Natural killer cell (primary cell): ENCODE measurements at regions not wholly inside any gene's neighbourhood (a gene's known extent, or its start where the extent isn't known, plus 50 kb on each side); places are given as distances from the start of the nearest gene placed in this dataset.
"Not testable (repeated sequence)": the region's sequence is repeated elsewhere in the genome, so short reads cannot be mapped to it uniquely, and the experiment has no call there.

Source experiments
- ATAC-seq, 3 donors: fragments of 150-1000 bp in 2 of 3; fragments of 200-7000 bp in 1 of 3; cut with Tn5 transposase; 1 replicate in 1 of 3; 2 replicates in 2 of 3; pipeline ENCODE4 v1.10.0; 2021; ENCODE audit warnings: mild to moderate bottlenecking in 2 of 3, moderate library complexity in 2 of 3
- DNase-seq, 2 donors: peaks; one replicate each; pipeline versions ENCODE4 v3.0.0 to v3.0.0-alpha.2; 2013 to 2021; ENCODE audit warnings: mixed read lengths in 1 of 2
- H3K27ac ChIP-seq: one replicate; pipeline ENCODE4 v1.5.1; 2013; ENCODE audit warnings: mild to moderate bottlenecking, low read length
- H3K27me3 ChIP-seq: one replicate; pipeline ENCODE4 v1.6.1; 2013; ENCODE audit warnings: low read length; ENCODE audit not compliant: control insufficient read depth, insufficient read depth
- H3K36me3 ChIP-seq: one replicate; pipeline ENCODE4 v1.6.1; 2013; ENCODE audit warnings: low read length; ENCODE audit not compliant: control insufficient read depth, insufficient read depth
- H3K4me1 ChIP-seq: one replicate; pipeline ENCODE4 v1.6.1; 2013; ENCODE audit warnings: low read length; ENCODE audit not compliant: control insufficient read depth, insufficient read depth
- H3K4me3 ChIP-seq: one replicate; pipeline ENCODE4 v1.5.1; 2013; ENCODE audit warnings: low read length
- H3K9me3 ChIP-seq: one replicate; pipeline ENCODE4 v1.6.1; 2013; ENCODE audit warnings: low read length; ENCODE audit not compliant: control insufficient read depth, insufficient read depth
- H3K27ac Mint-ChIP-seq, 2 donors: one replicate each; pipeline ENCODE4 v1.8.0; 2022; ENCODE audit warnings: mild to moderate bottlenecking in 2 of 2, mixed read lengths in 2 of 2, moderate library complexity in 1 of 2
- H3K27me3 Mint-ChIP-seq, 2 donors: one replicate each; pipeline ENCODE4 v1.8.0; 2022; ENCODE audit warnings: low read depth in 2 of 2, mixed read lengths in 2 of 2
- H3K36me3 Mint-ChIP-seq: one replicate; pipeline ENCODE4 v1.8.0; 2022; ENCODE audit warnings: mixed read lengths
- H3K4me1 Mint-ChIP-seq, 2 donors: one replicate each; pipeline ENCODE4 v1.8.0; 2022; ENCODE audit warnings: mixed read lengths in 2 of 2
- H3K4me3 Mint-ChIP-seq: one replicate; pipeline ENCODE4 v1.8.0; 2022; ENCODE audit warnings: mild to moderate bottlenecking, moderate library complexity, mixed read lengths
- H3K9me3 Mint-ChIP-seq, 2 donors: one replicate each; pipeline ENCODE4 v1.8.0; 2022; ENCODE audit warnings: mixed read lengths in 2 of 2
- CTCF ChIP-seq: fragments of 200-600 bp; IDR thresholded peaks from one replicate; pipeline ENCODE4 v1.8.0; 2022; ENCODE audit warnings: antibody characterized with exemption
- WGBS: methylation state at CpG from one replicate; pipeline ENCODE4 v1.1.7; 2013; ENCODE audit warnings: missing lambda C conversion rate; ENCODE audit not compliant: insufficient coverage; 5-methylcytosine and 5-hydroxymethylcytosine counted together
- intact Hi-C: fragments of 100-400 bp; cut with micrococcal nuclease; formaldehyde crosslinking; loops from one replicate; pipeline ENCODE4 v1.14.2; 2022

DNA sequence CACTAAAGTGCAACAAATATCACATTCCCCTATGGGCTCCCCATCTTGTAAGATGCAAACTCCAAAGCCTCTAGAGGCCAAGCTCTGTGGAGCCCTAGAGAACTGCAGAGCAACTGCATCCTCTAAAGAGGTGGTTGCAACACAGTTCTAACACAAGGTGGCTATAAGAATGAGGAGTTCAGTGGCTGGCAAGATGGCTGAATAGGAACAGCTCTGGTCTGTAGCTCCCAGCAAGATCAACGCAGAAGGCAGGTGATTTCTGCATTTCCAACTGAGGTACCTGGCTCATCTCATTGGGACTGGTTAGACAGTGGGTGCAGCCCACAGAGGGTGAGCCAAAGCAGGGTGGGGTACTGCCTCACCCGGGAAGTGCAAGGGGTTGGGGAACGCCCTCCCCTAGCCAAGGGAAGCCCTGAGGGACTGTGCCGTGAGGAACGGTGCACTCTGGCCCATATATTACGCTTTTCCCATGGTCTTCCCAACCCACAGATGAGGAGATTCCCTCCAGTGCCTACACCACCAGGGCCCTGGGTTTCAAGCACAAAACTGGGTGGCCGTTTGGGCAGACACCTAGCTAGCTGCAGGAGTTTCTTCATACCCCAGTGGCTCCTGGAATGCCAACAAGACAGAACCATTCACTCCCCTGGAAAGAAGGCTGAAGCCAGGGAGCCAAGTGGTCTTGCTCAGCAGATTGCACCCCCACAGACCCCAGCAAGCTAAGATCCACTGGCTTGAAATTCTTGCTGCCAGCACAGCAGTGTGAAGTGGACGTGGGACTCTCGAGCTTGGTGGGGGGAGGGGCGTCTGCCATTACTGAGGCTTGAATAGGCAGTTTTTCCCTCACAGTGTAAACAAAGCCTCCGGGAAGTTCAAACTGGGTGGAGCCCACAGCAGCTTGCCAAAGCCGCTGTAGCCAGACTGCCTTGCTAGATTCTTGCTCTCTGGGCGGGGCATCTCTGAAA is 188.6 kb upstream of the EGLN3 start:
- H3K4me3 Mint-ChIP-seq, H3K9me3 Mint-ChIP-seq, H3K27me3 Mint-ChIP-seq, H3K4me1 ChIP-seq, H3K27ac ChIP-seq, H3K4me3 ChIP-seq, H3K27ac Mint-ChIP-seq, H3K36me3 ChIP-seq, DNase-seq, H3K36me3 Mint-ChIP-seq, H3K4me1 Mint-ChIP-seq, H3K9me3 ChIP-seq, H3K27me3 ChIP-seq, intact Hi-C loops, ATAC-seq: not testable (repeated sequence)
- WGBS: 86% methylated on average over 13 of the region's 13 CpGs

DNA sequence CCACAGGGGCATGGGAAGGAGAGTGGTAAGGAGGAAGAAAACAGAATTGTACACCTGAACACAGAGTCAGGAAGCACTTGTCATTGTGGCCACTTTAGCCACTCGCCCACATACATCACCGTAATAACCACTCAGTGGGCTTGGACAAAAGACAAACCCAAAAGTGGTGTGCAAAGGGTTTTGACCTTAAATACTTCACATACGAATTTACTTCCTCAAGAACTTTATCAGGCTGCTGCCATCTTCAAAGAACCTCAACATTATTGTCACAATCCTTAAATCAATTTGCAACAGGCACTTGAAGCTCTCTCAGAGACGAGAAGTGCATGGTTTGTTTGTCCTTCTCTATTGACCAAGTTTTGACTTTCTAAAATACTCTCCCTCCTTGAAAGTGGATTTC is 187.3 kb upstream of the EGLN3 start:
- Mint-ChIP-seq H3K4me3 (no peak overlapping the region), H3K27me3 (no peaks in the 10 kb centered on the region), H3K9me3 (peaks cover 5% of the 10 kb centered on the region in 2 donors), H3K27ac (no peak overlapping the region), H3K36me3 (no peaks in the 10 kb centered on the region), H3K4me1 (no peaks in the 10 kb centered on the region)
- intact Hi-C loops: no loop called here
- H3K9me3 ChIP-seq: no peaks in the 10 kb centered on the region
- no peak overlapping the region for H3K27ac ChIP-seq
- H3K4me1 ChIP-seq: no peaks in the 10 kb centered on the region
- ATAC-seq: no peak
- no peaks in the 10 kb centered on the region for H3K36me3 ChIP-seq
- H3K27me3 ChIP-seq: no peaks in the 10 kb centered on the region
- TF ChIP-seq CTCF: no peak
- no peak for DNase-seq
- 21% methylated on average over 4 of the region's 4 CpGs for WGBS
- H3K4me3 ChIP-seq: no peak overlapping the region

- Mint-ChIP-seq H3K27me3 (no peaks in the 10 kb centered on the region), H3K4me1 (no peaks in the 10 kb centered on the region), H3K27ac (no peak overlapping the region), H3K9me3 (peaks cover 2 to 5% of the 10 kb centered on the region in 2 donors), H3K36me3 (no peaks in the 10 kb centered on the region), H3K4me3 (no peak overlapping the region)
- no peak for DNase-seq
- Histone ChIP-seq H3K36me3 (no peaks in the 10 kb centered on the region), H3K9me3 (no peaks in the 10 kb centered on the region), H3K27me3 (no peaks in the 10 kb centered on the region), H3K27ac (no peak overlapping the region), H3K4me1 (no peaks in the 10 kb centered on the region), H3K4me3 (no peak overlapping the region)
- ATAC-seq: no peak
- TF ChIP-seq CTCF: no peak
- intact Hi-C loops: no loop called here
- WGBS: 86% methylated on average over 3 of the region's 3 CpGs
These were observed 186.3 kb upstream of the EGLN3 start for GRCh38 chr14:34137001-34137745.

DNA sequence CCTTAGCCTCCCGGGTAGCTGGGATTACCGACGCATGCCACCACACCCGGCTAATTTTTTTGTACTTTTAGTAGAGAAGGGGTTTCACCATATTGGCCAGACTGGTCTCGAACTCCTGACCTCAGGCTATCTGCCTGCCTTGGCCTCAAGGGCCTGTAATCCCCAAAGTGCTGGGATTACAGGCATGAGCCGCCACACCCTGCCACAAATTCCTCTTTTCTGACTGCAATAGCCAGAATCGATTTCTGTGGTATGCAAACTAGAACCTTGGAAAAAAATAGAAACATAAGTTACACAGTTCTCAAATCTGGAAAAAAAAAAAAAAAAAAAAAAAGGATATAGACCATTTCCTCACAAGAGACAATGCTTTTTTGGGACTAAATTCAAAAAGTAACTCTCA is 184.6 kb upstream of the EGLN3 start:
- DNase-seq (no peak), ATAC-seq (no peak)
- no peaks in the 10 kb centered on the region for H3K36me3 Mint-ChIP-seq
- no peaks in the 10 kb centered on the region for H3K27me3 Mint-ChIP-seq
- H3K27me3 ChIP-seq: no peaks in the 10 kb centered on the region
- WGBS: 79% methylated on average over 7 of the region's 7 CpGs
- no peaks in the 10 kb centered on the region for H3K4me1 ChIP-seq
- no peaks in the 10 kb centered on the region for H3K36me3 ChIP-seq
- intact Hi-C loops: no loop called here
- peaks cover 0 to 2% of the 10 kb centered on the region in 2 donors for H3K9me3 Mint-ChIP-seq
- no peak overlapping the region for H3K27ac ChIP-seq
- H3K4me3 ChIP-seq: no peak overlapping the region
- no peaks in the 10 kb centered on the region for H3K4me1 Mint-ChIP-seq
- H3K27ac Mint-ChIP-seq: no peak overlapping the region
- H3K9me3 ChIP-seq: no peaks in the 10 kb centered on the region
- no peak overlapping the region for H3K4me3 Mint-ChIP-seq
- no peak for TF ChIP-seq CTCF
